Hepatocyte (in vitro differentiated cells): ENCODE measurements at regions not wholly inside any gene's neighbourhood (a gene's known extent, or its start where the extent isn't known, plus 50 kb on each side); places are given as distances from the start of the nearest gene placed in this dataset.
"Not testable (repeated sequence)": the region's sequence is repeated elsewhere in the genome, so short reads cannot be mapped to it uniquely, and the experiment has no call there.

Experiments
- DNase-seq: peaks from one replicate; pipeline ENCODE4 v3.0.0-alpha.2; 2016; ENCODE audit warnings: low spot score
- H2AFZ ChIP-seq: fragments of 200-600 bp; sonication (generic); 2 replicates; pipeline ENCODE4 v1.6.0; 2016; ENCODE audit warnings: antibody characterized with exemption, mild to moderate bottlenecking
- H3K27ac ChIP-seq: fragments of 200-600 bp; sonication (generic); 2 replicates; pipeline ENCODE4 v1.5.1; 2016; ENCODE audit warnings: mild to moderate bottlenecking
- H3K27me3 ChIP-seq: fragments of 200-600 bp; sonication (generic); 2 replicates; pipeline ENCODE4 v1.6.1; 2016
- H3K36me3 ChIP-seq: fragments of 200-600 bp; sonication (generic); replicated peaks from 2 replicates; pipeline ENCODE4 v1.5.1; 2016; ENCODE audit warnings: low read depth; ENCODE audit not compliant: insufficient read depth
- H3K4me1 ChIP-seq: fragments of 200-600 bp; sonication (generic); 2 replicates; pipeline ENCODE4 v1.5.1; 2016; ENCODE audit warnings: mild to moderate bottlenecking, moderate library complexity; ENCODE audit not compliant: insufficient read depth
- H3K4me2 ChIP-seq: fragments of 200-600 bp; sonication (generic); 2 replicates; pipeline ENCODE4 v1.6.0; 2016
- H3K4me3 ChIP-seq: fragments of 200-600 bp; sonication (generic); 2 replicates; pipeline ENCODE4 v1.5.1; 2016; ENCODE audit warnings: mild to moderate bottlenecking
- H3K79me2 ChIP-seq: fragments of 200-600 bp; sonication (generic); 2 replicates; pipeline ENCODE4 v1.6.0; 2017; ENCODE audit warnings: mild to moderate bottlenecking
- H3K9me2 ChIP-seq: fragments of 200-600 bp; sonication (generic); replicated peaks from 2 replicates; pipeline ENCODE4 v1.6.0; 2017; ENCODE audit warnings: mild to moderate bottlenecking; ENCODE audit not compliant: insufficient read depth
- H3K9me3 ChIP-seq: fragments of 200-600 bp; sonication (generic); 2 replicates; pipeline ENCODE4 v1.5.1; 2016; ENCODE audit warnings: low read depth, mild to moderate bottlenecking
- H4K20me1 ChIP-seq: fragments of 200-600 bp; sonication (generic); 2 replicates; pipeline ENCODE4 v1.6.0; 2016; ENCODE audit warnings: mild to moderate bottlenecking; ENCODE audit not compliant: insufficient read depth, poor library complexity, severe bottlenecking
- EZH2 ChIP-seq: fragments of 200-600 bp; sonication (generic); IDR thresholded peaks from 2 replicates; pipeline ENCODE4 v1.6.1; 2016; ENCODE audit warnings: antibody characterized with exemption, mild to moderate bottlenecking, borderline replicate concordance
- EZH2phosphoT487 ChIP-seq: fragments of 200-600 bp; sonication (generic); IDR thresholded peaks from one replicate; pipeline ENCODE4 v1.6.1; 2018; ENCODE audit warnings: antibody characterized with exemption, mild to moderate bottlenecking, low read depth, moderate library complexity; ENCODE audit not compliant: unreplicated experiment, severe bottlenecking
- WGBS: methylation state at CpG from one replicate; pipeline ENCODE4 v1.1.6; 2016; ENCODE audit warnings: low lambda C conversion rate; ENCODE audit errors: missing lambda C conversion rate; 5-methylcytosine and 5-hydroxymethylcytosine counted together
- TF ChIP-seq, protein P1 (sequence below): fragments of 200-600 bp; sonication (generic); IDR thresholded peaks from 2 replicates; pipeline ENCODE4 v1.5.1; 2016; ENCODE audit warnings: antibody characterized with exemption, mild to moderate bottlenecking; ENCODE audit not compliant: poor library complexity

DNA sequence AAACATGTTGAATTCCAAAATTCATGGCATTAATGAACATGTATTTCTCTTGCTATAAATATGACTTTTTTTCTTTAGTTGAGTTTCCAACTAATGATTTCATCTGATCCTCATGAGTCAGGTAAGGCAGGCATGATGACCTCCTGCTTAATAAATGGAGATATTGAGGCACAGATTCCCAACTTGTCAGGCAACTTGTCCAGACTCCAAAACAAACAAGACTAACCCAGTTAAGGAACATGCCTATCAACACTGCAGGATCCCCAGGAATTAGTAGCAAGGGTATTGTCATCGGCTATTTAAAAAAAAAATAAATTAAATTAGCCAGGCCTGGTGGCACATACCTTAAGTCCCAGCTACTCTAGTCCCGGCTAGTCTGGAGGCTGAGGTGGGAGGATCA lies 121.3 kb upstream of the SALL4 start:
- no peaks in the 10 kb centered on the region for H3K79me2 ChIP-seq
- no peaks in the 10 kb centered on the region for H3K9me2 ChIP-seq
- no peak overlapping the region for H2AFZ ChIP-seq
- no peaks in the 10 kb centered on the region for H3K36me3 ChIP-seq
- DNase-seq, result no peak
- H3K4me3 ChIP-seq, result no peak overlapping the region
- H4K20me1 ChIP-seq, result no peaks in the 10 kb centered on the region
- H3K9me3 ChIP-seq, result no peaks in the 10 kb centered on the region
- H3K4me1 ChIP-seq, result peaks cover 2% of the 10 kb centered on the region
- no peak overlapping the region for H3K27ac ChIP-seq
- H3K27me3 ChIP-seq, result no peaks in the 10 kb centered on the region
- WGBS, result 77% methylated on average over 2 of the region's 2 CpGs
- no peak overlapping the region for H3K4me2 ChIP-seq
- TF ChIP-seq EZH2 (no peak), EZH2phosphoT487 (no peak)
- TF ChIP-seq, protein P1, sequence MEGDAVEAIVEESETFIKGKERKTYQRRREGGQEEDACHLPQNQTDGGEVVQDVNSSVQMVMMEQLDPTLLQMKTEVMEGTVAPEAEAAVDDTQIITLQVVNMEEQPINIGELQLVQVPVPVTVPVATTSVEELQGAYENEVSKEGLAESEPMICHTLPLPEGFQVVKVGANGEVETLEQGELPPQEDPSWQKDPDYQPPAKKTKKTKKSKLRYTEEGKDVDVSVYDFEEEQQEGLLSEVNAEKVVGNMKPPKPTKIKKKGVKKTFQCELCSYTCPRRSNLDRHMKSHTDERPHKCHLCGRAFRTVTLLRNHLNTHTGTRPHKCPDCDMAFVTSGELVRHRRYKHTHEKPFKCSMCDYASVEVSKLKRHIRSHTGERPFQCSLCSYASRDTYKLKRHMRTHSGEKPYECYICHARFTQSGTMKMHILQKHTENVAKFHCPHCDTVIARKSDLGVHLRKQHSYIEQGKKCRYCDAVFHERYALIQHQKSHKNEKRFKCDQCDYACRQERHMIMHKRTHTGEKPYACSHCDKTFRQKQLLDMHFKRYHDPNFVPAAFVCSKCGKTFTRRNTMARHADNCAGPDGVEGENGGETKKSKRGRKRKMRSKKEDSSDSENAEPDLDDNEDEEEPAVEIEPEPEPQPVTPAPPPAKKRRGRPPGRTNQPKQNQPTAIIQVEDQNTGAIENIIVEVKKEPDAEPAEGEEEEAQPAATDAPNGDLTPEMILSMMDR, result no peak

DNA sequence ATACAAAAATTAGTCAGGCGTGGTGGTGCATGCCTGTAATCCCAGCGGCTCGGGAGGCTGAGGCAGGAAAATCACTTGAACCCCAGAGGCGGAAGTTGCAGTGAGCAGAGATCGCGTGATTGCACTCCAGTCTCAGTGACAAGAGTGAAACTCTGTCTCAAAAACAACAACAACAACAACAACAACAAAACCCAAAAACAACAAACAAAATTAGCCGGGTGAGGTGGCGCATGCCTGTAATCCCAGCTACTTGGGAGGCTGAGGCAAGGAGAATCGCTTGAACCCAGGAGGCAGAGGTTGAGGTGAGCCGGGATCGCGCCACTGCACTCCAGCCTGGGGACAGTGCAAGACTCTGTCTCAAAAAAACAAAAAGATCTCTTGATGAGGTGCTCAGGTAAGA lies 120.5 kb upstream of the SALL4 start:
- H3K27ac ChIP-seq, H3K79me2 ChIP-seq, H2AFZ ChIP-seq, H3K36me3 ChIP-seq, H4K20me1 ChIP-seq, DNase-seq, H3K4me3 ChIP-seq, H3K4me2 ChIP-seq, H3K27me3 ChIP-seq, H3K9me2 ChIP-seq, H3K9me3 ChIP-seq: not testable (repeated sequence)
- H3K4me1 ChIP-seq, result peaks cover 10% of the 10 kb centered on the region
- 97% methylated on average over 12 of the region's 12 CpGs for WGBS

DNA sequence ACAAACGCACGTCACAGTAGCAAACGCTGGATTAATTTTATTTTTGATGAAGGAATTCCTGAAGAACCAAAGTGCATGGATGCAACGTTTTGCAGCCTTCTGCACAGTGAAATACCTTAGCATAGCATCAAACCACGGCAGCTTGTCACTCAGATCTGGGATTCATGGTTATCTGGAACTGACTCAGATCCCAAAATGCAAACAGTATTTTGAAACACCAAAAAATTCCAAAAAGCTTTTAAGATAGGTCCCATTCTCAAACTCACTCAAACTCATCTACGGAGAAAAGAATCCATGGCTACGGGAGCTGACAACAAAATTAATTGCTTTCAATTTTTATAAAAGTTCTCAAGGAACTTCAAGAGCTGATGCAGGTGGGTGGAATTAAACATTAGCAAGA lies 116.2 kb upstream of the SALL4 start:
- H3K27ac ChIP-seq, result no peak overlapping the region
- no peak overlapping the region for H2AFZ ChIP-seq
- TF ChIP-seq EZH2, result no peak
- TF ChIP-seq EZH2phosphoT487, result no peak
- TF ChIP-seq, protein P1, result no peak
- no peaks in the 10 kb centered on the region for H3K9me3 ChIP-seq
- H3K27me3 ChIP-seq, result no peaks in the 10 kb centered on the region
- H3K36me3 ChIP-seq, result no peaks in the 10 kb centered on the region
- no peak overlapping the region for H3K4me2 ChIP-seq
- WGBS, result 67% methylated on average over 7 of the region's 7 CpGs
- H3K4me3 ChIP-seq, result no peak overlapping the region
- H3K4me1 ChIP-seq, result peaks cover 13% of the 10 kb centered on the region
- H3K79me2 ChIP-seq, result no peaks in the 10 kb centered on the region
- no peak for DNase-seq
- no peaks in the 10 kb centered on the region for H3K9me2 ChIP-seq
- no peaks in the 10 kb centered on the region for H4K20me1 ChIP-seq

DNA sequence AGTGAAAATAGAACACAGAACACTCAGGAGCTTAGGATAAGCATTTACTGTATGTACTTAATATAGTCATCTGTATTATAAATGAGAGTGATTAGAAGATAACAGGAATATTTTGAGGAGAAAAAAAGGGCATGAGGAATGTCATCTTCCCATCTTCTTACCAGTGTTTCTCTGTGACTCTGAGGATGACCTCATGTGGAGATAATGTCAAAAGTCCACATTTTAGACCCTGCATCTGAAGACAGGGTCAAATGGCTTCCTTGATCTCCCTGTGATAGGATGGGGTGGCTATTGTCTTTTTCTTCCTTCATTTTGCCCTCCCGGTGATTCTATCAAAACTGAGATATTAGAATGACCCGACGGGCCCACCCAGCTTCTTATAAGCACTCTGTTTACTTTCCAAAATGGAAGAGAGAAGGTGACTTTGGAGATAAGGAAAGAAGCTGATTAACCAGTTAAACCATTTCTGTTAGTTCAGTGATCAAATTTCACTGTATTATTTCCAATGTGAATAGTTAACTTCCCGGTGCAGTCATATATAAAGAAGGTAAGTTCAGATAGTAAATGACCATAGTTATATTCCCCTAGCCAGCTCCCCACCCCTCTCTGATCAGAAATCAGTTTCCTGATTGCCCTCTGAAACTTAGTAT lies 115.7 kb upstream of the SALL4 start:
- Histone ChIP-seq H3K27me3 (no peaks in the 10 kb centered on the region), H3K36me3 (no peaks in the 10 kb centered on the region), H3K4me1 (peaks cover 13% of the 10 kb centered on the region), H4K20me1 (no peaks in the 10 kb centered on the region), H3K79me2 (no peaks in the 10 kb centered on the region), H3K4me3 (no peak overlapping the region), H3K27ac (no peak overlapping the region), H2AFZ (no peak overlapping the region), H3K4me2 (no peak overlapping the region), H3K9me3 (no peaks in the 10 kb centered on the region), H3K9me2 (no peaks in the 10 kb centered on the region)
- no peak for DNase-seq
- no peak for TF ChIP-seq EZH2phosphoT487
- no peak for TF ChIP-seq EZH2
- TF ChIP-seq, protein P1, result no peak
- WGBS, result 25% methylated on average over 4 of the region's 4 CpGs
